D721Med (cell line): ENCODE measurements at regions not wholly inside any gene's neighbourhood (a gene's known extent, or its start where the extent isn't known, plus 50 kb on each side); places are given as distances from the start of the nearest gene placed in this dataset.
"Not testable (repeated sequence)": the region's sequence is repeated elsewhere in the genome, so short reads cannot be mapped to it uniquely, and the experiment has no call there.

Experiments used
- DNase-seq: peaks from one replicate; pipeline ENCODE4 v3.0.0; 2011; ENCODE audit warnings: low spot score; ENCODE audit not compliant: insufficient read length
- FAIRE-seq: peaks from 2 replicates; lab custom pipeline; 2011; peaks lifted over from hg19 to GRCh38; lab: Jason Lieb, UNC
- CTCF ChIP-seq: IDR thresholded peaks from 2 replicates; pipeline ENCODE4 v1.5.1; 2012; ENCODE audit warnings: mild to moderate bottlenecking, control low read depth; ENCODE audit not compliant: insufficient read depth; ENCODE audit errors: missing control alignments

- FAIRE-seq: no peak
Measured at GRCh38 chr11:135017296-135017695, 605.3 kb upstream of the B3GAT1 start.

DNA sequence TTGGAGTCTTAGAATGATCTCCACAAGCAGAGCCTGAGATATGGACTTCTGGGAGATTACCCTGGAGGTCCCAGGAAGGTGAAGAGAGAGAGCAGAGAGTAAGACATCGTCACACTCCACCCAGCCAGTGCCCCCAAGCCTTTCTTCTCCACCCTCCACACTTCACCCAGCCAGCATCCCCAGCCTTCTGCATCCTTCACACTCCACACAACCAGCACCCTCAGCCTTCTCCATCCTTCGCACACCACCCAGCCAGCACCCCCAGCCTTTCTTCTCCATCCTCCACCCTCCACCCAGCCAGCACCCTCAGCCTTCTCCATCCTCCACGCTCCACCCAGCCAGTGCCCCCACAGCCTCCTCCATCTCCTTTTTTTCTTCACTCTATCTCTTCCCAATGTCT is 603.9 kb upstream of the B3GAT1 start:
- no peak for TF ChIP-seq CTCF
- FAIRE-seq: no peak
- DNase-seq: no peak

More at GRCh38 chr11:135017296-135017695, 605.3 kb upstream of the B3GAT1 start:
- DNase-seq: no peak
- no peak for TF ChIP-seq CTCF

- not testable (repeated sequence) for DNase-seq, FAIRE-seq
Measured at GRCh38 chr11:135011313-135011712, 599.3 kb upstream of the B3GAT1 start.

- FAIRE-seq (no peak), DNase-seq (no peak)
- no peak for TF ChIP-seq CTCF
Measured at GRCh38 chr11:135009125-135009524, 597.1 kb upstream of the B3GAT1 start.

DNA sequence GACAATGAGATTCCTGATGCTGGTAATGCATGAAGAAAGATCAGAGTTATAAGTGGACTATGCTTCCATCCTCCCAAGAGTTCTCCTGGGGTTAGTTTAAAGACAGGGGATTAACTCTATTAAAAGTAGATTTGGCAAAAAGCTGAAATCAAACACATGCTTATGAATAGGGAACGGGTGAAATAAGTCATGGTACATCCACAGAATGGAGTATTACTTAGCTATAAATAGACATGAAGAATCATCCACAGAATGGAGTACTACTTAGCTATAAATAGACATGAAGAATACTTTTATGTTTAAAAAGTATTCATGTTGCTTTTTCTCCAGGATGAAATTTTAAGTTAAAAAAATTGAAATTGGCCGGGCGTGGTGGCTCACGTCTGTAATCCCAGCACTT is 596.4 kb upstream of the B3GAT1 start:
- TF ChIP-seq CTCF: no peak
- no peak for DNase-seq
- no peak for FAIRE-seq

GRCh38 chr11:135008001-135008405 is 596.0 kb upstream of the B3GAT1 start:
- DNase-seq: no peak
- FAIRE-seq: no peak
- no peak for TF ChIP-seq CTCF

- no peak for FAIRE-seq
- no peak for TF ChIP-seq CTCF
- no peak for DNase-seq
Measured at GRCh38 chr11:135006800-135007199, 594.8 kb upstream of the B3GAT1 start.

- DNase-seq: no peak
- no peak for FAIRE-seq
- no peak for TF ChIP-seq CTCF
Measured at GRCh38 chr11:135004495-135004894, 592.5 kb upstream of the B3GAT1 start.
